Right lobe of liver (tissue), 4 donors: ENCODE measurements at regions not wholly inside any gene's neighbourhood (a gene's known extent, or its start where the extent isn't known, plus 50 kb on each side); places are given as distances from the start of the nearest gene placed in this dataset.

Experiments
- POLR2A ChIP-seq: fragments of 450-650 bp; IDR thresholded peaks from one replicate; pipeline ENCODE4 v1.6.1; 2017; ENCODE audit warnings: antibody characterized with exemption, mild to moderate bottlenecking
- TF ChIP-seq, protein P1 (sequence below), 4 donors: fragments of 200-600 bp in 3 of 4; fragments of 450-650 bp in 1 of 4; IDR thresholded peaks; one replicate each; pipeline versions ENCODE4 v1.5.1 to v1.8.0; 2016 to 2022; ENCODE audit warnings: antibody characterized with exemption in 4 of 4, mild to moderate bottlenecking in 2 of 4
- donor health status: DM: no; HTN: no; CAD: no.
- donor health status: DM: no; HTN: no; CAD: no.
- donor health status: DM: no; HTN: yes; CAD: no.

GRCh38 chr13:66138172-66138811, 1091.8 kb downstream of the PCDH9 start:
- TF ChIP-seq POLR2A, result no peak
- TF ChIP-seq, protein P1, sequence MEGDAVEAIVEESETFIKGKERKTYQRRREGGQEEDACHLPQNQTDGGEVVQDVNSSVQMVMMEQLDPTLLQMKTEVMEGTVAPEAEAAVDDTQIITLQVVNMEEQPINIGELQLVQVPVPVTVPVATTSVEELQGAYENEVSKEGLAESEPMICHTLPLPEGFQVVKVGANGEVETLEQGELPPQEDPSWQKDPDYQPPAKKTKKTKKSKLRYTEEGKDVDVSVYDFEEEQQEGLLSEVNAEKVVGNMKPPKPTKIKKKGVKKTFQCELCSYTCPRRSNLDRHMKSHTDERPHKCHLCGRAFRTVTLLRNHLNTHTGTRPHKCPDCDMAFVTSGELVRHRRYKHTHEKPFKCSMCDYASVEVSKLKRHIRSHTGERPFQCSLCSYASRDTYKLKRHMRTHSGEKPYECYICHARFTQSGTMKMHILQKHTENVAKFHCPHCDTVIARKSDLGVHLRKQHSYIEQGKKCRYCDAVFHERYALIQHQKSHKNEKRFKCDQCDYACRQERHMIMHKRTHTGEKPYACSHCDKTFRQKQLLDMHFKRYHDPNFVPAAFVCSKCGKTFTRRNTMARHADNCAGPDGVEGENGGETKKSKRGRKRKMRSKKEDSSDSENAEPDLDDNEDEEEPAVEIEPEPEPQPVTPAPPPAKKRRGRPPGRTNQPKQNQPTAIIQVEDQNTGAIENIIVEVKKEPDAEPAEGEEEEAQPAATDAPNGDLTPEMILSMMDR (IDR thresholded peaks at IDR 0.05), result no peak
